KMS-11 (cell line): ENCODE measurements at regions not wholly inside any gene's neighbourhood (a gene's known extent, or its start where the extent isn't known, plus 50 kb on each side); places are given as distances from the start of the nearest gene placed in this dataset.

Experiments
- H2AFZ ChIP-seq: fragments of 200-600 bp; sonication (generic); 2 replicates; pipeline ENCODE4 v1.6.1; 2016; ENCODE audit warnings: antibody characterized with exemption, mixed run types, low read depth
- H3K27ac ChIP-seq: fragments of 200-600 bp; sonication (generic); 2 replicates; pipeline ENCODE4 v1.6.1; 2016; ENCODE audit warnings: mild to moderate bottlenecking, mixed run types
- H3K27me3 ChIP-seq: fragments of 200-600 bp; sonication (generic); 2 replicates; pipeline ENCODE4 v1.6.1; 2017; ENCODE audit warnings: mild to moderate bottlenecking, low read depth, mixed run types, moderate library complexity; ENCODE audit not compliant: insufficient read depth
- H3K36me3 ChIP-seq: fragments of 200-600 bp; sonication (generic); 2 replicates; pipeline ENCODE4 v1.6.1; 2017; ENCODE audit warnings: mild to moderate bottlenecking, mixed run types; ENCODE audit not compliant: insufficient read depth
- H3K4me1 ChIP-seq: fragments of 200-600 bp; sonication (generic); 2 replicates; pipeline ENCODE4 v1.6.1; 2016; ENCODE audit warnings: mild to moderate bottlenecking, low read depth, mixed run types; ENCODE audit not compliant: poor library complexity, severe bottlenecking
- H3K4me2 ChIP-seq: fragments of 200-600 bp; sonication (generic); 2 replicates; pipeline ENCODE4 v1.7.0; 2016; ENCODE audit warnings: mild to moderate bottlenecking, mixed run types
- H3K4me3 ChIP-seq: fragments of 200-600 bp; sonication (generic); IDR thresholded peaks from 2 replicates; pipeline ENCODE4 v1.6.1; 2017; ENCODE audit warnings: low read depth, low read length, mixed read lengths; ENCODE audit not compliant: insufficient read depth
- H3K79me2 ChIP-seq: fragments of 200-600 bp; sonication (generic); 2 replicates; pipeline ENCODE4 v1.6.1; 2016; ENCODE audit warnings: low read depth, mixed run types; ENCODE audit not compliant: insufficient read depth
- H3K9ac ChIP-seq: fragments of 200-600 bp; sonication (generic); 2 replicates; pipeline ENCODE4 v1.6.1; 2016; ENCODE audit warnings: mild to moderate bottlenecking, mixed run types
- H4K20me1 ChIP-seq: fragments of 200-600 bp; sonication (generic); 2 replicates; pipeline ENCODE4 v1.6.1; 2016; ENCODE audit warnings: mild to moderate bottlenecking, mixed run types; ENCODE audit not compliant: insufficient read depth
- CTCF ChIP-seq: fragments of 200-600 bp; sonication (generic); conservative IDR thresholded peaks from 2 replicates; pipeline ENCODE4 v1.6.1; 2017; ENCODE audit warnings: low read depth, mild to moderate bottlenecking, antibody characterized with exemption, low read length, moderate library complexity, mixed read lengths

- Histone ChIP-seq H3K27me3 (no peaks in the 10 kb centered on the region), H3K36me3 (no peaks in the 10 kb centered on the region), H3K9ac (no peak overlapping the region), H2AFZ (no peak overlapping the region), H3K4me1 (no peaks in the 10 kb centered on the region), H3K4me3 (no peak overlapping the region), H3K27ac (no peak overlapping the region), H4K20me1 (no peaks in the 10 kb centered on the region), H3K4me2 (no peak overlapping the region), H3K79me2 (no peaks in the 10 kb centered on the region)
- TF ChIP-seq CTCF: no peak
Observed at GRCh38 chr2:21559351-21559750, 435.6 kb downstream of the TDRD15 start.

GRCh38 chr2:21561965-21562364 is 438.2 kb downstream of the TDRD15 start:
- Histone ChIP-seq H4K20me1 (no peaks in the 10 kb centered on the region), H3K27me3 (no peaks in the 10 kb centered on the region), H3K9ac (no peak overlapping the region), H3K4me1 (no peaks in the 10 kb centered on the region), H3K79me2 (no peaks in the 10 kb centered on the region), H3K4me2 (no peak overlapping the region), H3K4me3 (no peak overlapping the region), H2AFZ (no peak overlapping the region), H3K36me3 (no peaks in the 10 kb centered on the region), H3K27ac (no peak overlapping the region)
- TF ChIP-seq CTCF: no peak

GRCh38 chr2:21567395-21567794 is 443.6 kb downstream of the TDRD15 start:
- Histone ChIP-seq H3K4me3 (no peak overlapping the region), H2AFZ (no peak overlapping the region), H3K36me3 (no peaks in the 10 kb centered on the region), H4K20me1 (no peaks in the 10 kb centered on the region), H3K4me1 (no peaks in the 10 kb centered on the region), H3K4me2 (no peak overlapping the region), H3K9ac (no peak overlapping the region), H3K27me3 (no peaks in the 10 kb centered on the region), H3K27ac (no peak overlapping the region), H3K79me2 (no peaks in the 10 kb centered on the region)
- no peak for TF ChIP-seq CTCF

- H2AFZ ChIP-seq: no peak overlapping the region
Observed at GRCh38 chr2:21571686-21572085, 447.9 kb downstream of the TDRD15 start.

More at GRCh38 chr2:21571686-21572085, 447.9 kb downstream of the TDRD15 start:
- H3K9ac ChIP-seq: no peak overlapping the region
- no peak overlapping the region for H3K4me3 ChIP-seq
- no peaks in the 10 kb centered on the region for H3K36me3 ChIP-seq
- no peak for TF ChIP-seq CTCF
- no peak overlapping the region for H3K4me2 ChIP-seq
- no peaks in the 10 kb centered on the region for H3K27me3 ChIP-seq
- H3K79me2 ChIP-seq: no peaks in the 10 kb centered on the region
- H4K20me1 ChIP-seq: no peaks in the 10 kb centered on the region
- no peaks in the 10 kb centered on the region for H3K4me1 ChIP-seq
- H3K27ac ChIP-seq: no peak overlapping the region
